Activated T-cell treated with anti-CD3 and anti-CD28 coated beads, Interleukin-2, amount 50 U/mL, for 48 hours (primary cell): ENCODE measurements at regions not wholly inside any gene's neighbourhood (a gene's known extent, or its start where the extent isn't known, plus 50 kb on each side); places are given as distances from the start of the nearest gene placed in this dataset.
A peak's percentile ranks its signal among the peaks of the same experiment; 100 is the strongest.

ENCODE experiments used
- DNase-seq, 2 experiments: peaks; one replicate each; pipeline ENCODE4 v3.0.0-alpha.2; 2020

- no peak for DNase-seq
Observed at GRCh38 chr14:34122081-34122480, 171.2 kb upstream of the EGLN3 start.

- DNase-seq, result peak in 1 of 2 experiments; percentile 22
Observed at GRCh38 chr14:34120185-34120977, 169.5 kb upstream of the EGLN3 start.

GRCh38 chr14:34119107-34119858, 168.4 kb upstream of the EGLN3 start:
- no peak for DNase-seq

GRCh38 chr14:34113991-34114390, 163.1 kb upstream of the EGLN3 start:
- no peak for DNase-seq

- no peak for DNase-seq
Observed at GRCh38 chr14:34113005-34113511, 162.2 kb upstream of the EGLN3 start.

GRCh38 chr14:34111953-34112352, 161.1 kb upstream of the EGLN3 start:
- no peak for DNase-seq

GRCh38 chr14:34111505-34111904, 160.6 kb upstream of the EGLN3 start:
- no peak for DNase-seq

- no peak for DNase-seq
Observed at GRCh38 chr14:34110531-34110930, 159.7 kb upstream of the EGLN3 start.

GRCh38 chr14:34107441-34107840, 156.6 kb upstream of the EGLN3 start:
- DNase-seq, result no peak

- no peak for DNase-seq
Observed at GRCh38 chr14:34106310-34106709, 155.4 kb upstream of the EGLN3 start.

- no peak for DNase-seq
Observed at GRCh38 chr14:34104489-34105397, 153.9 kb upstream of the EGLN3 start.

- DNase-seq, result no peak
Observed at GRCh38 chr14:34103176-34103575, 152.3 kb upstream of the EGLN3 start.

- DNase-seq, result no peak
Observed at GRCh38 chr14:34099635-34100034, 148.8 kb upstream of the EGLN3 start.

- DNase-seq, result no peak
Observed at GRCh38 chr14:34098985-34099349, 148.1 kb upstream of the EGLN3 start.

GRCh38 chr14:34098045-34098984, 147.4 kb upstream of the EGLN3 start:
- DNase-seq, result peak; percentile 33 to 37

GRCh38 chr14:34097644-34098043, 146.8 kb upstream of the EGLN3 start:
- DNase-seq, result no peak

GRCh38 chr14:34094384-34094783, 143.5 kb upstream of the EGLN3 start:
- no peak for DNase-seq

- DNase-seq, result no peak
Observed at GRCh38 chr14:34093883-34094282, 143.0 kb upstream of the EGLN3 start.

- DNase-seq, result no peak
Observed at GRCh38 chr14:34090451-34090850, 139.6 kb upstream of the EGLN3 start.

GRCh38 chr14:34088914-34089313, 138.0 kb upstream of the EGLN3 start:
- DNase-seq, result no peak

GRCh38 chr14:34087571-34087970, 136.7 kb upstream of the EGLN3 start:
- no peak for DNase-seq

- DNase-seq, result no peak
Observed at GRCh38 chr14:34086223-34086757, 135.4 kb upstream of the EGLN3 start.
